ENCODE measurements at regions not wholly inside any gene's neighbourhood (a gene's known extent, or its start where the extent isn't known, plus 50 kb on each side); places are given as distances from the start of the nearest gene placed in this dataset.

DNA sequence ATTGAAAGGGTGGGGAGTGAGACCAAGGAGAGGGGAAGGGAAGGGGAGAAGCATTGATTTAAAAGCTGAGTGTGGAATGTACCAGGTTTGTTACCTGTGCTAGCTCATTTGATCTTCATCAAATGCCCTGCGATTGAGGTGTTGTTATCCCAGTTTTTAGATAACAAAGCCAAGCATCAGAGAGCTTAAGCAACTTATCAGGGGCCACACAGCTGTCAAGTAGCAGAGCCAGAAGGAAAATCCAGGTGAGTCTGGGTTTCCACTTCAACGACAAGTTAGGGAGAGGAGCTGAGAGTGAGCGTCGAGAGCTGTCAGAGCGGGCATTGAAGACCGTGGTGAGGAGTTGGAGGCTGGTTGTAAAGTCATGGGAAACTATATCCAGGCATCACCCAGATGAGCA lies 146.9 kb upstream of the IRF2BP2 start:
- DNase-seq (ENCODE audit: extremely low read depth in 1 of 4, low spot score in 3 of 4) (no peak), ATAC-seq (no peak), FAIRE-seq (no peak)
- peaks cover 12 to 25% of the 10 kb centered on the region in 2 experiments; a peak in 4 of 5 replicates for H3K4me1 ChIP-seq (replicated peaks in 1 of 2; ENCODE audit: control insufficient read depth in 2 of 2, insufficient read depth in 2 of 2, low read length in 2 of 2)
- ChIA-PET CTCF (ENCODE audit: low intra/inter-chr PET ratio) (no interaction called here), POLR2A (interaction anchor here (0.7 to 3.7 kb wide), 6 partner anchors 10 to 300 kb away, joined by 3 to 11 read pairs (median 3); no protein-coding TSS in a partner anchor)
- no peaks in the 10 kb centered on the region for H3K36me3 ChIP-seq (ENCODE audit: control insufficient read depth, insufficient read depth, low read length)
- H3K9me1 ChIP-seq (ENCODE audit: control insufficient read depth, insufficient read depth, low read length): no peaks in the 10 kb centered on the region
- H3K4me2 ChIP-seq (ENCODE audit: insufficient read depth, low read length): no peak overlapping the region
- intact Hi-C loops (cut with micrococcal nuclease) (loop anchor here (5.0 kb wide), 1 partner anchor 110 kb away; no protein-coding TSS in a partner anchor), in situ Hi-C loops (cut with MboI) (loop anchor here (10.0 kb wide), 1 partner anchor 328 kb away; no protein-coding TSS in a partner anchor)
- WGBS (ENCODE audit: insufficient coverage, low coverage, missing lambda C conversion rate): 45% methylated on average over 6 of the region's 6 CpGs
- no peak overlapping the region for H3K27ac ChIP-seq (ENCODE audit: extremely low read depth, low read depth, low read length)
- no peak overlapping the region for H2AFZ ChIP-seq (ENCODE audit: low read depth, low read length)
- no peaks in the 10 kb centered on the region for H4K20me1 ChIP-seq (replicated peaks; ENCODE audit: control insufficient read depth, insufficient read depth, low read length)
- H3K4me3 ChIP-seq: no peak overlapping the region
- no peaks in the 10 kb centered on the region for H3K9me3 ChIP-seq (replicated peaks; ENCODE audit: control insufficient read depth, insufficient read depth, low read depth, low read length)
- H3K27me3 ChIP-seq (ENCODE audit: control insufficient read depth in 2 of 2, insufficient read depth in 2 of 2, low read length in 2 of 2): no peaks in the 10 kb centered on the region
- H3K9ac ChIP-seq (ENCODE audit: insufficient read depth in 1 of 2, low read depth in 2 of 2, low read length in 2 of 2): no peak overlapping the region
- no peaks in the 10 kb centered on the region for H3K79me2 ChIP-seq (ENCODE audit: control insufficient read depth, insufficient read depth, low read length)
- no peak for TF ChIP-seq KLF10 (CRISPR knock-in tag; IDR thresholded peaks at IDR 0.05)
- TF ChIP-seq ELF2 (CRISPR knock-in tag; IDR thresholded peaks at IDR 0.05): no peak
- peak; percentile 45 for TF ChIP-seq ZFP36 (IDR thresholded peaks at IDR 0.05; ENCODE audit: low read depth, low read length, partially characterized antibody)
- no peak for TF ChIP-seq EWSR1 (IDR thresholded peaks at IDR 0.05; ENCODE audit: borderline replicate concordance, low read depth, partially characterized antibody)
- TF ChIP-seq SMARCA5 (IDR thresholded peaks at IDR 0.05): 0 out of 2 replicates have a peak, but pooled peaks have one; percentile 66
- TF ChIP-seq FOXJ2 (tag; IDR thresholded peaks at IDR 0.05): no peak
- TF ChIP-seq RBM25 (IDR thresholded peaks at IDR 0.05; ENCODE audit: low read depth, low read length, severe bottlenecking): peak; percentile 56
- peak; percentile 79; the same call in 1 of the 2 replicates for TF ChIP-seq BCOR (IDR thresholded peaks at IDR 0.05)
- no TSS peak for BruUV-seq (replicated peaks)

Measured in K562 (cell line).